Nephron progenitor cell (in vitro differentiated cells): ENCODE measurements at regions not wholly inside any gene's neighbourhood (a gene's known extent, or its start where the extent isn't known, plus 50 kb on each side); places are given as distances from the start of the nearest gene placed in this dataset.

Source experiments
- DNase-seq: peaks from one replicate; pipeline ENCODE4 v3.0.0; 2021
- H3K27ac Mint-ChIP-seq: 2 replicates; pipeline ENCODE4 v1.8.0; 2021; ENCODE audit warnings: mild to moderate bottlenecking, moderate library complexity, mixed read lengths
- H3K27me3 Mint-ChIP-seq: 2 replicates; pipeline ENCODE4 v1.8.0; 2021; ENCODE audit warnings: mild to moderate bottlenecking, low read depth, mixed read lengths; ENCODE audit not compliant: poor library complexity
- H3K36me3 Mint-ChIP-seq: 2 replicates; pipeline ENCODE4 v1.8.0; 2021; ENCODE audit warnings: low read depth, mixed read lengths
- H3K4me1 Mint-ChIP-seq: 2 replicates; pipeline ENCODE4 v1.8.0; 2021; ENCODE audit warnings: mixed read lengths
- H3K4me3 Mint-ChIP-seq: 2 replicates; pipeline ENCODE4 v1.8.0; 2021; ENCODE audit warnings: mild to moderate bottlenecking, moderate library complexity, mixed read lengths
- H3K9me3 Mint-ChIP-seq: 2 replicates; pipeline ENCODE4 v1.8.0; 2021; ENCODE audit warnings: mild to moderate bottlenecking, moderate library complexity, mixed read lengths
- TF ChIP-seq, protein P1 (sequence below): fragments of 200-600 bp; sonication (generic); IDR thresholded peaks from 2 replicates; pipeline ENCODE4 v1.5.0; 2021; ENCODE audit warnings: antibody characterized with exemption

DNA sequence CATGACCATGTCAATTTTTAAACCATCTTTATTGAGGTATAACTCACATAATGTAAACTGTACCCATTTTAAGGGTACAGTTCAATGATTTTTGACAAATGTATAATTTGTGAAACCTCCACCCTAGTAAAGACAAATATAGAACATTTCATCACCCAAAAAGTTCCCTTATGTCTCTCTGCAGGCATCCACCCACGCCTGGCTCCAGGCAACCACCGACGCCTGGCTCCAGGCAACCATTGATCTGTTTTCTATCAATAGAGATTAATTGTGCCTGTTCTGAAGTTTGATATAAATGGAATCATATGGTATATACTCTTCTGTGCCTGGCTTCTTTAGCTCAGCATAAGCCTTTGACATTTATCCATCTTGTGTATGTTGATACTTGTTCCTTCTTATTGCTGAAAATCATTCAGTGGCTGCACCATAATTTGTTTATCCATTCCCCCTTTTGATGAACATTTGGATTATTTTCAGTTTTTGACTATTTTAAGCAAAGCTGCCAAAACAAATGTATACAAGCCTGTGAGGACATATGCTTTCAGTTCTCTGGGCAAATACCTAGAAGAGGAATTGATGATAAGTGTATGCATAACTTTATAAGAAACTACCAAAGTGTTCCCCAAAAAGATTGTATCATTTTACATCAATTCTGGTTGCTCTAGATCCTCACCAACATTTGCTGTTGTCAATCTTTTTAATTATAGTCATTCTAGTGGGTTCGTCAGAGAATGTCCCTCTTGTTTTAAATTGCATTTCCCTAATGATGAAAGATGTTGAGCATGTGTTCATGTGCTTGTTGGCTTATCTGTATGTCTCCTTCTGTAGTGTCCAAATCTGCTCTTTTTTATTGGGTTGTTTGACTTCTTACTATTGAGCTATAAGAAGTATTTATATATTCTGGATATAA is 55.7 kb upstream of the HECTD2 start:
- Mint-ChIP-seq H3K4me1 (no peaks in the 10 kb centered on the region), H3K27me3 (peaks cover 3% of the 10 kb centered on the region), H3K27ac (no peak overlapping the region), H3K36me3 (no peaks in the 10 kb centered on the region), H3K4me3 (no peak overlapping the region), H3K9me3 (no peaks in the 10 kb centered on the region)
- DNase-seq: no peak
- TF ChIP-seq, protein P1, sequence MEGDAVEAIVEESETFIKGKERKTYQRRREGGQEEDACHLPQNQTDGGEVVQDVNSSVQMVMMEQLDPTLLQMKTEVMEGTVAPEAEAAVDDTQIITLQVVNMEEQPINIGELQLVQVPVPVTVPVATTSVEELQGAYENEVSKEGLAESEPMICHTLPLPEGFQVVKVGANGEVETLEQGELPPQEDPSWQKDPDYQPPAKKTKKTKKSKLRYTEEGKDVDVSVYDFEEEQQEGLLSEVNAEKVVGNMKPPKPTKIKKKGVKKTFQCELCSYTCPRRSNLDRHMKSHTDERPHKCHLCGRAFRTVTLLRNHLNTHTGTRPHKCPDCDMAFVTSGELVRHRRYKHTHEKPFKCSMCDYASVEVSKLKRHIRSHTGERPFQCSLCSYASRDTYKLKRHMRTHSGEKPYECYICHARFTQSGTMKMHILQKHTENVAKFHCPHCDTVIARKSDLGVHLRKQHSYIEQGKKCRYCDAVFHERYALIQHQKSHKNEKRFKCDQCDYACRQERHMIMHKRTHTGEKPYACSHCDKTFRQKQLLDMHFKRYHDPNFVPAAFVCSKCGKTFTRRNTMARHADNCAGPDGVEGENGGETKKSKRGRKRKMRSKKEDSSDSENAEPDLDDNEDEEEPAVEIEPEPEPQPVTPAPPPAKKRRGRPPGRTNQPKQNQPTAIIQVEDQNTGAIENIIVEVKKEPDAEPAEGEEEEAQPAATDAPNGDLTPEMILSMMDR: no peak

GRCh38 chr10:91355998-91356397 is 54.1 kb upstream of the HECTD2 start:
- TF ChIP-seq, protein P1: no peak
- Mint-ChIP-seq H3K27ac (no peak overlapping the region), H3K27me3 (peaks cover 3% of the 10 kb centered on the region), H3K4me1 (no peaks in the 10 kb centered on the region), H3K9me3 (no peaks in the 10 kb centered on the region), H3K36me3 (no peaks in the 10 kb centered on the region), H3K4me3 (no peak overlapping the region)
- DNase-seq: no peak

GRCh38 chr10:91357497-91357896 is 52.6 kb upstream of the HECTD2 start:
- H3K27ac Mint-ChIP-seq: no peak overlapping the region

More at GRCh38 chr10:91357497-91357896, 52.6 kb upstream of the HECTD2 start:
- Mint-ChIP-seq H3K4me3 (no peak overlapping the region), H3K4me1 (no peaks in the 10 kb centered on the region), H3K36me3 (no peaks in the 10 kb centered on the region), H3K27me3 (peaks cover 3% of the 10 kb centered on the region), H3K9me3 (peaks cover 10% of the 10 kb centered on the region)
- TF ChIP-seq, protein P1: no peak
- no peak for DNase-seq
